ENCODE measurements at regions not wholly inside any gene's neighbourhood (a gene's known extent, or its start where the extent isn't known, plus 50 kb on each side); places are given as distances from the start of the nearest gene placed in this dataset.

DNA sequence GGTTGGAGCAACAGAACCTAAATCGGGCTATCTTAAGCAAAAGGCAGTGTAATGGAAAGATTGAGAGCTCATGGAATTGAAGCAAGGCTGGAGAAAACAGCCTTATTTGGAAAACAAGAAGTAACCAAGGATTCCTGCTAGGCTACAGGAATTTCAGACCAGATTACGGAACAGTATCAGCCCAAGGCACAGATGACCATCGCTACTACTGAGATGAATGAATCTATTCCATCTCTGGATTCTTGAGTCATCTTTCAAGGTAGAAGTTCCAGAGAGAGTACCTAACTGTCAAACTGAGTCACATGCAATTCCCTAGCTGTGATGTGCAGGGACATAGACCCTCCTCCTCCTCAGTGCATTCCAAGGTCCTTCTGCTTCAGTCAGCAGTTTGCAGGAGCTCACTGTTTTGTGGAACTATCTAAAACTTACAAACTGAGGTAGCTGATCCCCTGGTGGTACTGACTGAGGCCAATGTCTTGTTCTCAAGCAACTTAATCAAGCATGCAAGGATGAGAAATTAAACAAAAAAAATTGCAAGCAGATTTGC is 62.0 kb upstream of the SMLR1 start:
- no peak overlapping the region for H3K4me3 ChIP-seq (ENCODE audit: low read length)
- no peaks in the 10 kb centered on the region for H3K4me1 ChIP-seq (ENCODE audit: insufficient read depth, low read length)
- DNase-seq (no peak), ATAC-seq (ENCODE audit: poor library complexity) (no peak)
- H3K9me3 ChIP-seq (ENCODE audit: control insufficient read depth in 1 of 2, insufficient read depth in 1 of 2, low read length in 2 of 2) = no peaks in the 10 kb centered on the region
- intact Hi-C loops (cut with DNase I, micrococcal nuclease) = no loop called here
- H3K4me1 Mint-ChIP-seq (ENCODE audit: low read depth) = no peaks in the 10 kb centered on the region
- H3K36me3 ChIP-seq (ENCODE audit: insufficient read depth, low read length) = no peaks in the 10 kb centered on the region
- no peaks in the 10 kb centered on the region for H3K27me3 ChIP-seq (ENCODE audit: control insufficient read depth in 1 of 2, insufficient read depth in 2 of 2, low read length in 2 of 2)
- no peak overlapping the region for H3K27ac Mint-ChIP-seq
- H3K9me3 Mint-ChIP-seq = no peaks in the 10 kb centered on the region
- H3K27me3 Mint-ChIP-seq = no peaks in the 10 kb centered on the region
- no peak overlapping the region for H3K27ac ChIP-seq (ENCODE audit: low read depth in 1 of 2, low read length in 2 of 2)
- ChIA-PET CTCF (no interaction called here), POLR2A (no interaction called here)
- no peaks in the 10 kb centered on the region for H3K36me3 Mint-ChIP-seq (ENCODE audit: low read depth)
- H3K4me3 Mint-ChIP-seq = no peak overlapping the region
- TF ChIP-seq, protein P1, sequence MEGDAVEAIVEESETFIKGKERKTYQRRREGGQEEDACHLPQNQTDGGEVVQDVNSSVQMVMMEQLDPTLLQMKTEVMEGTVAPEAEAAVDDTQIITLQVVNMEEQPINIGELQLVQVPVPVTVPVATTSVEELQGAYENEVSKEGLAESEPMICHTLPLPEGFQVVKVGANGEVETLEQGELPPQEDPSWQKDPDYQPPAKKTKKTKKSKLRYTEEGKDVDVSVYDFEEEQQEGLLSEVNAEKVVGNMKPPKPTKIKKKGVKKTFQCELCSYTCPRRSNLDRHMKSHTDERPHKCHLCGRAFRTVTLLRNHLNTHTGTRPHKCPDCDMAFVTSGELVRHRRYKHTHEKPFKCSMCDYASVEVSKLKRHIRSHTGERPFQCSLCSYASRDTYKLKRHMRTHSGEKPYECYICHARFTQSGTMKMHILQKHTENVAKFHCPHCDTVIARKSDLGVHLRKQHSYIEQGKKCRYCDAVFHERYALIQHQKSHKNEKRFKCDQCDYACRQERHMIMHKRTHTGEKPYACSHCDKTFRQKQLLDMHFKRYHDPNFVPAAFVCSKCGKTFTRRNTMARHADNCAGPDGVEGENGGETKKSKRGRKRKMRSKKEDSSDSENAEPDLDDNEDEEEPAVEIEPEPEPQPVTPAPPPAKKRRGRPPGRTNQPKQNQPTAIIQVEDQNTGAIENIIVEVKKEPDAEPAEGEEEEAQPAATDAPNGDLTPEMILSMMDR (IDR thresholded peaks at IDR 0.05) = no peak

DNA sequence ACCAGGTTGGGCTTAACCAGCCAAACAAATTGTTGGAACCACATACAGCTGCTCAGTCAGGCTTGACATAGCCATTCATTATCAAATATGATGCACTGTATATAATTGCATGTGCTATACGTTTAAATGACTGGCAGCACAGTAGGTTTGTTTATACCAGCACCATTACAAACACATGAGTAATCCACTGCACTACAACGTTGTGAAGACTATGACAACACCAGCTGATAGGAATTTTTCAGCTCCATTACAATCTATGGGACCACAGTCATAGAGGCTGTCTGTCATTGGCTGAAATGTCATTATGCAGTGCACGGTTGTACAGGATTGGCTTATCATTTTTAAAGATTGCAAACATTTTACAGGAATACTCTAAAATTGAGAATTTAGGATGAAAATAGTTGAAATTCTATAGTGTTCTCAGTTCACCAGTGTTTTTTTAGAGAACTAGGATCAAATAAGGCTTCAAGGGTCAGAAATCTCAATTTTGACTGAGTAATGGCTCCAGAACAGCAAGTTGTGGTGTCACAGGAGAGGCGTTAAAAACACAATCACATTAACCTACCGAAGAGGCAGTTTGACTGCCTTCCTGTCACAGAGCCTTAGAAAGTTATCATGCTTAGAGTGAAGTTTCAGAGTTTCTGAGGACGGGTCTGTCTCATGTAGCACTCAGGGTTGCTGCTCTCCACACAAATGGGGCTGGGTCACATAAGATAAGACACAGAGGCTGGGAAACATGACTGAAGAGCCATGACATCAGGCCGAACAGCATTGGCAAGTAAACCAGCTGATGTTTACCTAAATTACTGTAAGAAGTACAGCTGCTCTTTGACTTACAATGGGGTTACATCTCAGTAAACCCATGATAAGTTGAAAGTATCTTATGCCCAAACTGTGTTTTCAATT is 60.7 kb upstream of the SMLR1 start:
- ChIA-PET POLR2A (interaction anchor here (1.0 kb wide), 1 partner anchor 312 kb away, joined by 3 read pairs; no protein-coding TSS in a partner anchor), CTCF (no interaction called here)
- intact Hi-C loops (cut with DNase I, micrococcal nuclease) = no loop called here
- H3K4me3 ChIP-seq (ENCODE audit: low read length) = no peak overlapping the region
- H3K36me3 ChIP-seq (ENCODE audit: insufficient read depth, low read length) = no peaks in the 10 kb centered on the region
- H3K9me3 Mint-ChIP-seq = no peaks in the 10 kb centered on the region
- no peak overlapping the region for H3K27ac ChIP-seq (ENCODE audit: low read depth in 1 of 2, low read length in 2 of 2)
- TF ChIP-seq, protein P1 (IDR thresholded peaks at IDR 0.05) = no peak
- no peak overlapping the region for H3K4me3 Mint-ChIP-seq
- H3K36me3 Mint-ChIP-seq (ENCODE audit: low read depth) = no peaks in the 10 kb centered on the region
- ATAC-seq (ENCODE audit: poor library complexity) (no peak), DNase-seq (no peak)
- no peaks in the 10 kb centered on the region for H3K27me3 ChIP-seq (ENCODE audit: control insufficient read depth in 1 of 2, insufficient read depth in 2 of 2, low read length in 2 of 2)
- H3K27ac Mint-ChIP-seq = no peak overlapping the region
- no peaks in the 10 kb centered on the region for H3K27me3 Mint-ChIP-seq
- no peaks in the 10 kb centered on the region for H3K9me3 ChIP-seq (ENCODE audit: control insufficient read depth in 1 of 2, insufficient read depth in 1 of 2, low read length in 2 of 2)
- no peaks in the 10 kb centered on the region for H3K4me1 ChIP-seq (ENCODE audit: insufficient read depth, low read length)
- no peaks in the 10 kb centered on the region for H3K4me1 Mint-ChIP-seq (ENCODE audit: low read depth)

GRCh38 chr6:130769861-130770260 is 57.3 kb upstream of the SMLR1 start:
- POLR2A ChIA-PET = no interaction called here
- Mint-ChIP-seq H3K4me1 (ENCODE audit: low read depth) (no peaks in the 10 kb centered on the region), H3K27me3 (no peaks in the 10 kb centered on the region), H3K9me3 (no peaks in the 10 kb centered on the region), H3K4me3 (no peak overlapping the region), H3K36me3 (ENCODE audit: low read depth) (no peaks in the 10 kb centered on the region), H3K27ac (no peak overlapping the region)
- no peaks in the 10 kb centered on the region for H3K4me1 ChIP-seq (ENCODE audit: insufficient read depth, low read length)
- intact Hi-C loops (cut with DNase I, micrococcal nuclease) = no loop called here
- CTCF ChIA-PET = no interaction called here
- H3K9me3 ChIP-seq (ENCODE audit: control insufficient read depth in 1 of 2, insufficient read depth in 1 of 2, low read length in 2 of 2) = no peaks in the 10 kb centered on the region
- H3K36me3 ChIP-seq (ENCODE audit: insufficient read depth, low read length) = no peaks in the 10 kb centered on the region
- H3K27ac ChIP-seq (ENCODE audit: low read depth in 1 of 2, low read length in 2 of 2) = no peak overlapping the region
- no peak for DNase-seq
- ATAC-seq (ENCODE audit: poor library complexity) = no peak
- H3K4me3 ChIP-seq (ENCODE audit: low read length) = no peak overlapping the region
- H3K27me3 ChIP-seq (ENCODE audit: control insufficient read depth in 1 of 2, insufficient read depth in 2 of 2, low read length in 2 of 2) = no peaks in the 10 kb centered on the region
- TF ChIP-seq, protein P1 (IDR thresholded peaks at IDR 0.05) = no peak

Measured in CD4-positive, alpha-beta T cell (primary cell).